SK-N-SH treated with all-trans-retinoic acid at 6 μM for 48 hours (cell line): ENCODE measurements at regions not wholly inside any gene's neighbourhood (a gene's known extent, or its start where the extent isn't known, plus 50 kb on each side); places are given as distances from the start of the nearest gene placed in this dataset.

Experiments used
- BACH2 ChIP-seq: fragments of 250-450 bp; sonication (Bioruptor Pico); IDR thresholded peaks from 2 replicates; pipeline ENCODE4 v1.9.0; 2021; ENCODE audit warnings: mild to moderate bottlenecking, borderline replicate concordance
- RARB ChIP-seq: fragments of 250-450 bp; sonication (Bioruptor Pico); IDR thresholded peaks from 2 replicates; pipeline ENCODE4 v1.8.0; 2021; ENCODE audit warnings: mild to moderate bottlenecking, moderate library complexity
- SNAI2 ChIP-seq: fragments of 250-450 bp; sonication (Bioruptor Pico); IDR thresholded peaks from 2 replicates; pipeline ENCODE4 v1.5.0; 2020; ENCODE audit warnings: mild to moderate bottlenecking, moderate library complexity
- TOX ChIP-seq: fragments of 250-450 bp; sonication (Bioruptor Pico); IDR thresholded peaks from 2 replicates; pipeline ENCODE4 v1.8.0; 2021; ENCODE audit warnings: mild to moderate bottlenecking, moderate library complexity, borderline replicate concordance
- ZFP3 ChIP-seq: fragments of 250-450 bp; sonication (Bioruptor Pico); IDR thresholded peaks from 2 replicates; pipeline ENCODE4 v1.5.0; 2020; ENCODE audit warnings: mild to moderate bottlenecking, moderate library complexity
- TF ChIP-seq, protein P1 (sequence below): fragments of 250-450 bp; sonication (Bioruptor Pico); IDR thresholded peaks from 2 replicates; pipeline ENCODE4 v1.8.0; 2020; ENCODE audit warnings: mild to moderate bottlenecking, moderate library complexity, borderline replicate concordance
- TF ChIP-seq, protein P2 (sequence below): fragments of 250-450 bp; sonication (Bioruptor Pico); IDR thresholded peaks from 2 replicates; pipeline ENCODE4 v1.5.0; 2020; ENCODE audit warnings: mild to moderate bottlenecking, moderate library complexity

DNA sequence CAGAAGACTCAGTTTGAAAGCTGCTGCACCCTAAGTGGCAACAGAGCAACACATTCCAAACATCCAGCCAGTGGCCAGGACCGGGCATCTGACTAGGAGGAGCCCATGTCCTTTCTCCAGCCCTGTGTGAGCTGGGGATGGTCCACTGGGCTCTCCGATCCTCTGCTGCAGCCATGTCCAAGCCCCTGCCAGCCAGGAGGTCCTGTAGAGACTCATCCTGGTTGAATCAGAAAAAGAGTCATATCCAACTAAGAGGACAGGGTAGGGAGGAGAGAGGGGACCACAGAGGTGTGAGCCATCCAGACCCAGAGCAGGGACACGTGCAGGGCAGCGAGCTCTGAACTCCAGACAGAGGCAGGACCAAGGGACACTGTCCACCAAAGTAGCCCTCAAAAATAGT is 163.0 kb upstream of the CDH5 start:
- TF ChIP-seq, protein P1, sequence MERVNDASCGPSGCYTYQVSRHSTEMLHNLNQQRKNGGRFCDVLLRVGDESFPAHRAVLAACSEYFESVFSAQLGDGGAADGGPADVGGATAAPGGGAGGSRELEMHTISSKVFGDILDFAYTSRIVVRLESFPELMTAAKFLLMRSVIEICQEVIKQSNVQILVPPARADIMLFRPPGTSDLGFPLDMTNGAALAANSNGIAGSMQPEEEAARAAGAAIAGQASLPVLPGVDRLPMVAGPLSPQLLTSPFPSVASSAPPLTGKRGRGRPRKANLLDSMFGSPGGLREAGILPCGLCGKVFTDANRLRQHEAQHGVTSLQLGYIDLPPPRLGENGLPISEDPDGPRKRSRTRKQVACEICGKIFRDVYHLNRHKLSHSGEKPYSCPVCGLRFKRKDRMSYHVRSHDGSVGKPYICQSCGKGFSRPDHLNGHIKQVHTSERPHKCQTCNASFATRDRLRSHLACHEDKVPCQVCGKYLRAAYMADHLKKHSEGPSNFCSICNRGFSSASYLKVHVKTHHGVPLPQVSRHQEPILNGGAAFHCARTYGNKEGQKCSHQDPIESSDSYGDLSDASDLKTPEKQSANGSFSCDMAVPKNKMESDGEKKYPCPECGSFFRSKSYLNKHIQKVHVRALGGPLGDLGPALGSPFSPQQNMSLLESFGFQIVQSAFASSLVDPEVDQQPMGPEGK (CRISPR knock-in tag), result no peak
- TF ChIP-seq SNAI2 (CRISPR knock-in tag), result no peak
- no peak for TF ChIP-seq RARB (CRISPR knock-in tag)
- no peak for TF ChIP-seq ZFP3 (CRISPR knock-in tag)
- TF ChIP-seq, protein P2, sequence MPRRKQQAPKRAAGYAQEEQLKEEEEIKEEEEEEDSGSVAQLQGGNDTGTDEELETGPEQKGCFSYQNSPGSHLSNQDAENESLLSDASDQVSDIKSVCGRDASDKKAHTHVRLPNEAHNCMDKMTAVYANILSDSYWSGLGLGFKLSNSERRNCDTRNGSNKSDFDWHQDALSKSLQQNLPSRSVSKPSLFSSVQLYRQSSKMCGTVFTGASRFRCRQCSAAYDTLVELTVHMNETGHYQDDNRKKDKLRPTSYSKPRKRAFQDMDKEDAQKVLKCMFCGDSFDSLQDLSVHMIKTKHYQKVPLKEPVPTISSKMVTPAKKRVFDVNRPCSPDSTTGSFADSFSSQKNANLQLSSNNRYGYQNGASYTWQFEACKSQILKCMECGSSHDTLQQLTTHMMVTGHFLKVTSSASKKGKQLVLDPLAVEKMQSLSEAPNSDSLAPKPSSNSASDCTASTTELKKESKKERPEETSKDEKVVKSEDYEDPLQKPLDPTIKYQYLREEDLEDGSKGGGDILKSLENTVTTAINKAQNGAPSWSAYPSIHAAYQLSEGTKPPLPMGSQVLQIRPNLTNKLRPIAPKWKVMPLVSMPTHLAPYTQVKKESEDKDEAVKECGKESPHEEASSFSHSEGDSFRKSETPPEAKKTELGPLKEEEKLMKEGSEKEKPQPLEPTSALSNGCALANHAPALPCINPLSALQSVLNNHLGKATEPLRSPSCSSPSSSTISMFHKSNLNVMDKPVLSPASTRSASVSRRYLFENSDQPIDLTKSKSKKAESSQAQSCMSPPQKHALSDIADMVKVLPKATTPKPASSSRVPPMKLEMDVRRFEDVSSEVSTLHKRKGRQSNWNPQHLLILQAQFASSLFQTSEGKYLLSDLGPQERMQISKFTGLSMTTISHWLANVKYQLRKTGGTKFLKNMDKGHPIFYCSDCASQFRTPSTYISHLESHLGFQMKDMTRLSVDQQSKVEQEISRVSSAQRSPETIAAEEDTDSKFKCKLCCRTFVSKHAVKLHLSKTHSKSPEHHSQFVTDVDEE, result no peak
- TF ChIP-seq BACH2, result no peak
- no peak for TF ChIP-seq TOX (CRISPR knock-in tag)
